ENCODE measurements at regions not wholly inside any gene's neighbourhood (a gene's known extent, or its start where the extent isn't known, plus 50 kb on each side); places are given as distances from the start of the nearest gene placed in this dataset.

DNA sequence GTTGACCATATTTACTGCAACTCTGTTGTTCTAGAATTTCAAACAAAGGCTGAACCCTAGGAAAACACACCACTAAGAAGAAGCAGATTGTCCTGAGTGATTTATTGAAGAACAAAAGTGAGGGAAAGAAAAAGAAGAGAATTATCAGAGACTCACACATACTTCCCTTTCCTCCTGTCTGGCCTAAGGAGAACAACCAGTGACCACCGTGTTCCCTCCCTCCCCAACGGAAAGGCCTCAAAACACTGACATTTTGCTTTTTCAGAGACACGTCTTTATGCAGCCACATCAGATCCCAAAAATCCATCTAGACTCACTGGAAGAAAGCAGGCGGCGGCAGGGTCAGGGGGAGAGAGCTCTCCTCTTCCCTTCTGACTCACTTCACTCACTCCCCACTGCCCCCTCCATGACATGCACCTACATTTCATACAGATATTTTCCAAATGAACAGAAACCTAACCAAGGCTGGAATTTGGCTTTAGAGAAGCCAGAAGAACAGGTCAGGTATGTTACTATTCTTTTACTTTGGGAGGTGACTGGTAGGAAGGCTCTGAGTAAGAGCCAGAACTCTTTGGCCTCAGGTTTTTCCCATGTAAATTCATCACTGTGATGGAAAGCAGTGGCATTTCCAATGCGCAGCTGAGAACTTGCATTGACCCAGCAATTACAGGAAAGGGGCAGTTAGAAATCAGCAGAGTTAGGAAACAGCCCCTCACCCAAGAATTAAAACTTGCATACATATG, 169.9 kb downstream of the BCL11A start:
- DNase-seq (ENCODE audit: extremely low read depth, low read depth), result no peak
- TF ChIP-seq, protein P1, sequence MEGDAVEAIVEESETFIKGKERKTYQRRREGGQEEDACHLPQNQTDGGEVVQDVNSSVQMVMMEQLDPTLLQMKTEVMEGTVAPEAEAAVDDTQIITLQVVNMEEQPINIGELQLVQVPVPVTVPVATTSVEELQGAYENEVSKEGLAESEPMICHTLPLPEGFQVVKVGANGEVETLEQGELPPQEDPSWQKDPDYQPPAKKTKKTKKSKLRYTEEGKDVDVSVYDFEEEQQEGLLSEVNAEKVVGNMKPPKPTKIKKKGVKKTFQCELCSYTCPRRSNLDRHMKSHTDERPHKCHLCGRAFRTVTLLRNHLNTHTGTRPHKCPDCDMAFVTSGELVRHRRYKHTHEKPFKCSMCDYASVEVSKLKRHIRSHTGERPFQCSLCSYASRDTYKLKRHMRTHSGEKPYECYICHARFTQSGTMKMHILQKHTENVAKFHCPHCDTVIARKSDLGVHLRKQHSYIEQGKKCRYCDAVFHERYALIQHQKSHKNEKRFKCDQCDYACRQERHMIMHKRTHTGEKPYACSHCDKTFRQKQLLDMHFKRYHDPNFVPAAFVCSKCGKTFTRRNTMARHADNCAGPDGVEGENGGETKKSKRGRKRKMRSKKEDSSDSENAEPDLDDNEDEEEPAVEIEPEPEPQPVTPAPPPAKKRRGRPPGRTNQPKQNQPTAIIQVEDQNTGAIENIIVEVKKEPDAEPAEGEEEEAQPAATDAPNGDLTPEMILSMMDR (IDR thresholded peaks at IDR 0.05; ENCODE audit: low read depth, low read length), result no peak

DNA sequence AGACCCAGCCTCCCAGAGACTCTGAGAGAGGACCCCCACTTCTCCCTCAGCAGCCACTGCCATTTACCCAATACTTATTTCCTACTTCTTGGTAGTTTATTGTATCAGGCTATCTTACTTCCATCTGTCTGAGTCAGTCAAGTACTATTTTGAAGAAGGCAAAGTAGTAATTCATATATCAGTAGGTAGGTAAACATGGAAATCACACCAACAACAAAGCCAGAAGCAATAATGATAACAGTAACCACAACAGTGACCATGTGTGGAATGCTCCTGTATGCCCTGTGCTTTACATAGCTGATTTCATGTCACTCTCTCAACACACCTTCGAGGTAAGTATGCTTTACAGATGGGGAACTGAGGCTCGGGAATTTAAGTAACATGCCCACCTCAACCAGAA, 173.0 kb downstream of the BCL11A start:
- no peak for DNase-seq (ENCODE audit: extremely low read depth, low read depth)
- TF ChIP-seq, protein P1 (IDR thresholded peaks at IDR 0.05; ENCODE audit: low read depth, low read length), result no peak

DNA sequence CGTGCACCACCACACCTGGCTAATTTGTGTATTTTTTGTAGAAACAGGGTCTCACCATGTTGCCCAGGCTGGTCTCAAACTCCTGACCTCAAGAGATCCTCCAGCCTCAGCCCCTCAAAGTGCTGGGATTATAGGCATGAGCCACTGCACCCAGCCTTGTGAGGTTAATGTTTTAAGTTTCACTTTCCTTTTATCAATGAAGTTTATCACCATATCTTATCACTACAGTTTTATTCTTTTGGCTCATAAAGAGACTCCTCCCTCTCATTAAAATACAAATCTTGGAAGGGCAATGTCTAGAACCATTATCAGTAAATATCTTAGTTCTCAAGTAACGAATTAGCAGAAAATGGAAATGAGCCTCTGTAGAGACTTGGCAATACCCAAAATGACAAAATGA, 173.8 kb downstream of the BCL11A start:
- DNase-seq (ENCODE audit: extremely low read depth, low read depth), result no peak
- TF ChIP-seq, protein P1 (IDR thresholded peaks at IDR 0.05; ENCODE audit: low read depth, low read length), result no peak

DNA sequence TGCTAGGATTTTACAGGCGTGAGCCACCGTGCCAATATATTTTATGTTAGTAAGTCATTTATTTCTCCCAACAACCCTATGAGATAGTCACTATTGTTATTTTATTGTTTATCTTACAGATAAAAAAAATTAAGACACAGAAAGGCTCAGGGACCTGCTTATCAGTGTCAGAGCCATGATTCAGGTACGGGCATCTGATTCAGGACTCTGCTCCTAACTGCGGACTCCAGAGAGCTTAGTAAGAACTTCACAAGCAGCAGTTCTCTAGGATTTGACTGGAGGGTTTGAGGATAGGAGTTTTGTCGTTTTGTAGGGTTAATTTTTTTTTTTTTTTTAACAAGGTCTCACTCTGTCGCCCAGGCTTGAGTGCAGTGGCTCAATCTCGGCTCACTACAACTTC, 174.2 kb downstream of the BCL11A start:
- DNase-seq (ENCODE audit: extremely low read depth, low read depth), result no peak
- TF ChIP-seq, protein P1 (IDR thresholded peaks at IDR 0.05; ENCODE audit: low read depth, low read length), result no peak

DNA sequence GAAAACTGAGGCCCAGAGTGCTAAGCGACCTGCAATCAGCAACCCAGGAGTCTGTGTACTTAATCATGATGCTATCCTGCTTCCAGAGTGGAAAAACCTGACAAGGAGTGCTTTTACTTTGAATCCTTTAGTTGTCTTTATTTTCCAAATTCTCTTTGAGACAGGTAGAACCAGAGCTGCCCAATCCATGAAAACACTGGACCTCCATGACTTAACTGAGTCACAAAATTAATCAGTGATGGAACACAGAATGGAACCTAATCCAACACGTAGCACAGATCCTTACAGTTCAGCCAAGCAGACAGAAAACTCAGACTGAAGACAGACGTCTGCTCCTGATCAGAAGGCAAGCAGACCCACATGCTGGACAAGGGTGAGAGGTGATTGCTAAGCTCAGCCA, 175.6 kb downstream of the BCL11A start:
- no peak for DNase-seq (ENCODE audit: extremely low read depth, low read depth)
- TF ChIP-seq, protein P1 (IDR thresholded peaks at IDR 0.05; ENCODE audit: low read depth, low read length), result no peak

DNA sequence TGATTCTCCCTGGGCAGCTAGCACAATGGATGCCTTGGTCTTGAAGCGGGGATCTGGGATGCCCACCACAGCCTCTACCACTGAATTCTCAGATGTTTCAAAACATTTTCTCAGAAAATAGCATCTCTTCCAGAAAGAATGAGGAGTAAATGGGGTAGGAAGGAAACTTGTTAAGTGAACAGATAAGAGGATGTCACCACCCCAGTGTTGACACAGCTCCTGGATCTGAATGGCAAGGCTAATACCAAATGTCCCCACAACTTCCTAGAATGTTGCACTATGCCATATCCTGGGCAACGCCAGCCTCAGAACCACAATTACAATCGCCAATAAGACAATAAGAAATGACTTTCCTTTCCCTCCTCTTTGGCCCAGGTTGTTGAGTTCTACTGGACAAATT, 177.2 kb downstream of the BCL11A start:
- TF ChIP-seq, protein P1 (IDR thresholded peaks at IDR 0.05; ENCODE audit: low read depth, low read length), result no peak
- no peak for DNase-seq (ENCODE audit: extremely low read depth, low read depth)

DNA sequence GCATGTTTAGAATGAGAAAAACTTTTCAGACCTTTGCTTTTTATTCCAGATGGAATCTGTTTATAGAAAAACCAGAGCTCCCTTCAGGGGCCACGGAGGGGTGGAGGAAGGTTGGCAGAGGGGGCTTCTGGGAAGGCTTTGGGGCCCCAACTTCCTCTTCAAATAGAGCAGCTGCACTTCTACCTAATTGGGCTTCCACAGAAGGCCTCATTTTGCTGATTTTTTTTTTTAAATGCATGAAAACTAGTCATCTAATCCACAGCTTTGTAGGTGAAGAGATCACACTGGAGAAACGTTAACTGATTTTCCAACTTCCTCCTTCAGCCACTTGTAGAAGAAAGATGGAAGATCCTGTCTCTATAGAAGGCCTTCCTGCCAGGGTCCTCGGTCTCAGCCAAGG, 181.8 kb downstream of the BCL11A start:
- TF ChIP-seq, protein P1 (IDR thresholded peaks at IDR 0.05; ENCODE audit: low read depth, low read length), result no peak
- DNase-seq (ENCODE audit: extremely low read depth, low read depth), result no peak
